Mesenchymal stem cell (in vitro differentiated cells and primary cell): ENCODE measurements at regions not wholly inside any gene's neighbourhood (a gene's known extent, or its start where the extent isn't known, plus 50 kb on each side); places are given as distances from the start of the nearest gene placed in this dataset.
"Not testable (repeated sequence)": the region's sequence is repeated elsewhere in the genome, so short reads cannot be mapped to it uniquely, and the experiment has no call there.

Source experiments
- DNase-seq: peaks from one replicate; pipeline ENCODE4 v3.0.0-alpha.2; 2013
- H2AFZ ChIP-seq: one replicate; pipeline ENCODE4 v1.6.1; 2013; ENCODE audit warnings: low read depth, mild to moderate bottlenecking, control low read depth, inconsistent platforms, low read length, moderate library complexity
- H2AK5ac ChIP-seq: 2 replicates; pipeline ENCODE4 v1.6.1; 2013; ENCODE audit warnings: low read length, moderate library complexity, mild to moderate bottlenecking, inconsistent platforms; ENCODE audit not compliant: severe bottlenecking
- H2BK120ac ChIP-seq: one replicate; pipeline ENCODE4 v1.6.1; 2013; ENCODE audit warnings: low read depth, mild to moderate bottlenecking, inconsistent platforms, low read length, moderate library complexity
- H2BK12ac ChIP-seq, 2 experiments: one replicate each; pipeline ENCODE4 v1.6.1; 2013; ENCODE audit warnings: inconsistent platforms in 2 of 2, low read length in 2 of 2, mild to moderate bottlenecking in 2 of 2, moderate library complexity in 2 of 2, control low read depth in 1 of 2
- H2BK15ac ChIP-seq: one replicate; pipeline ENCODE4 v1.6.1; 2013; ENCODE audit warnings: mild to moderate bottlenecking, low read depth, inconsistent platforms; ENCODE audit not compliant: poor library complexity, severe bottlenecking
- H2BK5ac ChIP-seq: 2 replicates; pipeline ENCODE4 v1.6.1; 2013; ENCODE audit warnings: low read depth, mild to moderate bottlenecking, low read length, control low read depth, inconsistent platforms; ENCODE audit not compliant: poor library complexity, severe bottlenecking
- H3K14ac ChIP-seq, 2 experiments: one replicate each; pipeline ENCODE4 v1.6.1; 2013; ENCODE audit warnings: inconsistent platforms in 2 of 2, low read length in 2 of 2, control low read depth in 1 of 2, mild to moderate bottlenecking in 1 of 2, moderate library complexity in 1 of 2
- H3K18ac ChIP-seq, 2 experiments: one replicate each; pipeline ENCODE4 v1.6.1; 2013; ENCODE audit warnings: inconsistent platforms in 2 of 2, low read length in 2 of 2, control low read depth in 1 of 2, low read depth in 1 of 2, mild to moderate bottlenecking in 1 of 2
- H3K23ac ChIP-seq, 2 experiments: one replicate each; pipeline ENCODE4 v1.6.1; 2013; ENCODE audit warnings: inconsistent platforms in 2 of 2, low read length in 2 of 2, mild to moderate bottlenecking in 2 of 2, moderate library complexity in 2 of 2, control low read depth in 1 of 2
- H3K27ac ChIP-seq: 2 replicates; pipeline ENCODE4 v1.5.1; 2013; ENCODE audit warnings: mild to moderate bottlenecking, moderate library complexity, low read length, control low read depth, inconsistent platforms; ENCODE audit not compliant: poor library complexity, severe bottlenecking
- H3K27me3 ChIP-seq, 2 experiments: 2 replicates each; pipeline versions ENCODE4 v1.6.1 to v1.7.0; 2013; ENCODE audit warnings: low read length in 2 of 2, mild to moderate bottlenecking in 2 of 2, moderate library complexity in 2 of 2, control low read depth in 1 of 2, inconsistent platforms in 1 of 2; ENCODE audit not compliant: control insufficient read depth in 1 of 2, insufficient read depth in 1 of 2
- H3K36me3 ChIP-seq, 2 experiments: 2 replicates each; pipeline versions ENCODE4 v1.6.1 to v1.7.0; 2013; ENCODE audit warnings: low read length in 2 of 2, control low read depth in 1 of 2, inconsistent platforms in 1 of 2, low read depth in 1 of 2, mild to moderate bottlenecking in 1 of 2; ENCODE audit not compliant: insufficient read depth in 2 of 2, control insufficient read depth in 1 of 2
- H3K4ac ChIP-seq, 2 experiments: one replicate each; pipeline ENCODE4 v1.6.1; 2013; ENCODE audit warnings: inconsistent platforms in 2 of 2, low read length in 2 of 2, mild to moderate bottlenecking in 2 of 2, moderate library complexity in 2 of 2, control low read depth in 1 of 2, low read depth in 1 of 2
- H3K4me1 ChIP-seq: 2 replicates; pipeline ENCODE4 v1.6.1; 2013; ENCODE audit warnings: low read depth, low read length, control low read depth; ENCODE audit not compliant: control insufficient read depth, insufficient read depth
- H3K4me2 ChIP-seq: 2 replicates; pipeline ENCODE4 v1.6.1; 2013; ENCODE audit warnings: low read length, mild to moderate bottlenecking, inconsistent platforms; ENCODE audit not compliant: poor library complexity, severe bottlenecking
- H3K4me3 ChIP-seq, 2 experiments: 2 replicates each; pipeline versions ENCODE4 v1.5.1 to v1.7.0; 2013; ENCODE audit warnings: low read length in 2 of 2, mild to moderate bottlenecking in 2 of 2, control low read depth in 1 of 2, low read depth in 1 of 2; ENCODE audit not compliant: insufficient read depth in 1 of 2
- H3K79me1 ChIP-seq: replicated peaks from 2 replicates; pipeline ENCODE4 v1.6.1; 2013; ENCODE audit warnings: mild to moderate bottlenecking, control low read depth, low read length, inconsistent platforms; ENCODE audit not compliant: poor library complexity, severe bottlenecking
- H3K9ac ChIP-seq: 2 replicates; pipeline ENCODE4 v1.7.0; 2013; ENCODE audit warnings: mild to moderate bottlenecking, low read length, moderate library complexity
- H3K9me3 ChIP-seq: 2 replicates; pipeline ENCODE4 v1.7.0; 2013; ENCODE audit warnings: mild to moderate bottlenecking, low read length; ENCODE audit not compliant: control insufficient read depth
- H4K8ac ChIP-seq: one replicate; pipeline ENCODE4 v1.6.1; 2013; ENCODE audit warnings: inconsistent platforms, mild to moderate bottlenecking, low read length, moderate library complexity
- H4K91ac ChIP-seq: one replicate; pipeline ENCODE4 v1.6.1; 2013; ENCODE audit warnings: mild to moderate bottlenecking, low read length, inconsistent platforms
- WGBS: methylation state at CpG from one replicate; pipeline ENCODE4 v1.1.7; 2013; ENCODE audit warnings: mixed read lengths; 5-methylcytosine and 5-hydroxymethylcytosine counted together

DNA sequence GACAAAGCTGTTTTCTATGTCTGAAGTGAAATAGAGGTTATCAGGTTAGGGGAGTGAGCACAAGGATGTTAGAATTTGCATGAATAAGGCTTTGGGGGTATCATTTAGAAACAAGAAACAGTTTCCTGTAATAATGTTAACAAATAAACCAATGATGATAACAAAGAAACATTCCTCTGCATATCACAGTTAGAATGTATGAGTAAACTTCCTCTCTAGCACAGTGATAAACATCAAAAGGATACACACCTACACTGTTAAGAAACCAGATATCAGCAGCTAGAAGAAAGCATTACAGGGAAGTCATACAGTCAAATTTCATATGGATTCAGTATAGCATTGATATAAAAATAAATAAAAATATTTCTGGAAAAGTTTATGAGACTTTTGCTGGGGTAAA is 340.0 kb upstream of the MAGEB16 start:
- no peak overlapping the region for H3K4me3 ChIP-seq
- H4K8ac ChIP-seq = no peak overlapping the region
- no peak overlapping the region for H2AFZ ChIP-seq
- H4K91ac ChIP-seq = no peak overlapping the region
- no peak for DNase-seq
- H2BK120ac ChIP-seq = no peak overlapping the region
- H3K9me3 ChIP-seq = peaks cover 5% of the 10 kb centered on the region
- H3K9ac ChIP-seq = no peak overlapping the region
- H3K79me1 ChIP-seq = no peaks in the 10 kb centered on the region
- no peak overlapping the region for H2AK5ac ChIP-seq
- H2BK12ac ChIP-seq = no peak overlapping the region
- no peak overlapping the region for H3K27ac ChIP-seq
- H3K18ac ChIP-seq = no peak overlapping the region
- H3K4me2 ChIP-seq = no peak overlapping the region
- H3K4ac ChIP-seq = no peak overlapping the region
- H3K27me3 ChIP-seq = no peaks in the 10 kb centered on the region
- no peak overlapping the region for H3K14ac ChIP-seq
- H3K23ac ChIP-seq = no peak overlapping the region
- no peaks in the 10 kb centered on the region for H3K36me3 ChIP-seq
- H2BK15ac ChIP-seq = no peak overlapping the region
- no peaks in the 10 kb centered on the region for H3K4me1 ChIP-seq
- no peak overlapping the region for H2BK5ac ChIP-seq

DNA sequence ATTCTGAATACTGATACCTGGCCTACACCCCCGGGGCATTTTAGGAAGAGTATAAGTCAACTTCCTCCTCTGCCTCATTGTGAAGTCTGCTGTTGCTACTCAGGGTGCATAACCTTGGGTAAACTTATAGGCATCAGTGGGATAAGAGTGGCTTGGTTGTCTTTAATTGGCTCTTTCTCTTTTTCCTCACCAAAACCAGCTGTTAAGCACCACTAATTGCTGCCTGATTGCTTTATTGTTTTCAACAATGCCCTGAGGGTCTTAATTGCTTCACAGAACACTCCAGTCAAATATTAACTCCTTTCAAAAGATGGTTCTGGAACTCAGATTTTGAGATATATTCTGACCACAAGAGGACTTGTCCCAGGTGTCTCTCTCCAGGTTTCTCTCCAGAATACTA is 337.0 kb upstream of the MAGEB16 start:
- no peak overlapping the region for H4K8ac ChIP-seq
- H2BK12ac ChIP-seq = no peak overlapping the region
- H3K27me3 ChIP-seq = no peaks in the 10 kb centered on the region
- no peaks in the 10 kb centered on the region for H3K36me3 ChIP-seq
- no peak overlapping the region for H3K4me2 ChIP-seq
- no peak overlapping the region for H3K18ac ChIP-seq
- H2BK15ac ChIP-seq = no peak overlapping the region
- H3K23ac ChIP-seq = no peak overlapping the region
- no peaks in the 10 kb centered on the region for H3K4me1 ChIP-seq
- H3K9me3 ChIP-seq = peaks cover 5% of the 10 kb centered on the region
- no peak overlapping the region for H2AFZ ChIP-seq
- H3K14ac ChIP-seq = no peak overlapping the region
- H3K9ac ChIP-seq = no peak overlapping the region
- H4K91ac ChIP-seq = no peak overlapping the region
- no peak overlapping the region for H3K4ac ChIP-seq
- H2BK120ac ChIP-seq = no peak overlapping the region
- no peaks in the 10 kb centered on the region for H3K79me1 ChIP-seq
- H2AK5ac ChIP-seq = no peak overlapping the region
- H2BK5ac ChIP-seq = no peak overlapping the region
- 83% methylated on average over 1 of the region's 1 CpG for WGBS
- no peak overlapping the region for H3K27ac ChIP-seq
- H3K4me3 ChIP-seq = no peak overlapping the region
- DNase-seq = no peak

- H3K9me3 ChIP-seq, H3K4me1 ChIP-seq, H3K27me3 ChIP-seq, H3K36me3 ChIP-seq, H3K18ac ChIP-seq, H2BK12ac ChIP-seq, H3K27ac ChIP-seq, H2BK120ac ChIP-seq, H4K8ac ChIP-seq, H3K4me3 ChIP-seq, H2BK5ac ChIP-seq, H2BK15ac ChIP-seq, H4K91ac ChIP-seq, DNase-seq, H3K79me1 ChIP-seq, H2AK5ac ChIP-seq, H3K4me2 ChIP-seq, H3K4ac ChIP-seq, H3K9ac ChIP-seq, H2AFZ ChIP-seq, H3K14ac ChIP-seq, H3K23ac ChIP-seq: not testable (repeated sequence)
- 93% methylated on average over 7 of the region's 7 CpGs for WGBS
These were observed 301.5 kb upstream of the MAGEB16 start for GRCh38 chrX:35496671-35497070.

DNA sequence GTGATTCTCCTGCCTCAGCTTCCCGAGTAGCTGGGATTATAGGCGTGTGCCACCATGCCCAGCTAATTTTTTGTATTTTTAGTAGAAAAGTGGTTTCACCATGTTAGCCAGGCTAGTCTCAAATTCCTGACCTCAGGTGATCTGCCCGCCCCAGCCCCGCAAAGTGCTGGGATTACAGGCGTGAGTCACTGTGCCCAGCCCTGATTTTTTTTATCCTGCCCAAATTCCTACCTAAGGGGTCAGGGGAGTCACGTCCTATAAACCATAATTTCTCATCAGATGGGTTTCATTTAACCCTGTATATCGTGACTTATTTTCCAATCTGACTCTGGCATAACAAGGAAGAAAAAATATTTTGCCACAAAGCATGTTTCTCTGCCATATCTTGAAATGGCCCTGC is 300.7 kb upstream of the MAGEB16 start:
- not testable (repeated sequence) for H2BK120ac ChIP-seq, H2BK5ac ChIP-seq, H3K4me1 ChIP-seq, H4K8ac ChIP-seq, H3K18ac ChIP-seq, H3K27ac ChIP-seq, H3K9me3 ChIP-seq, H3K9ac ChIP-seq, H3K36me3 ChIP-seq, H3K4me2 ChIP-seq, H3K23ac ChIP-seq, H2BK12ac ChIP-seq, DNase-seq, H3K4ac ChIP-seq, H2AFZ ChIP-seq, H4K91ac ChIP-seq, H3K27me3 ChIP-seq, H3K14ac ChIP-seq, H3K79me1 ChIP-seq, H2BK15ac ChIP-seq, H2AK5ac ChIP-seq, H3K4me3 ChIP-seq
- 89% methylated on average over 7 of the region's 7 CpGs for WGBS
